NCI-H2081 treated with DMSO at 0.1 percent for 48 hours (cell line): ENCODE measurements at regions not wholly inside any gene's neighbourhood (a gene's known extent, or its start where the extent isn't known, plus 50 kb on each side); places are given as distances from the start of the nearest gene placed in this dataset.

Experiments used
- DNase-seq: peaks from one replicate; lab custom pipeline; 2025; lab: John Stamatoyannopoulos, UW

GRCh38 chr17:65405563-65405962 is 155.9 kb downstream of the AXIN2 start:
- DNase-seq, result no peak

DNA sequence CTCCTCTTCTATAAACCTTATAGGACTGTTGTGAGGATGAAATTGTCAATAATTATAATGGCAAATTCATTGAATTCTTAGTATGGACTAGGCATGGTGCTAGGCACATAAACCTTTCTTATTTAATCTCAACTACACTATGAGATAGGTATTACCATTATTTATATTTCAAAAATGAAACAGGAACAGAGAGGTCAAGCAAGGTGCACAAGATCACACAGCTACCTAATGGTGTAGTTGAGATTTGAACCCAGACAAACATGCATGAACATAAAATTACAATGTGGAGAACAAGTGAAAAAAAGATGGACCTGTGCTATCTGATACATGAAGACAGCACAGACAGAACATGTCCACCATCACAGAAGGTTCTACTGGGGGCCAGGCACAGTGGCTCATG is 156.7 kb downstream of the AXIN2 start:
- DNase-seq, result no peak

DNA sequence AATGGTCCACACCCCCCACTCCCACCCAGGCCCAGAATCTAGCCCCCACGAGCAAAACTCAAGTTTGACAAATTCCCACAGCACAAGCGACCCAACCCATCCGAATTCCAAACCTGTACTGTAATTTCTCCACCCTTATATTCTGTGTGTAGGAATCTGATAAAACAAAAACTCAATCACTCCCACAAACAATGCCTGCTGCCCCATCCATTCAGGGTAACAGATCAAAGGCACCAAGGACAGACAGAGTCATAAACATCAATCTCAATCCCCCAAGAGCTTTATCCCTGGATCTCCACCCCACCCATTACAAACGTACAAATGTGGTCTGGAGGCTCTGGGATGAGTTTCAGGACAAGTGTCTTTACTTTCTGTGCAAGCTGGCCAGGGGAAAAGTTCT is 157.8 kb downstream of the AXIN2 start:
- DNase-seq, result no peak

GRCh38 chr17:65402513-65403496 is 158.6 kb downstream of the AXIN2 start:
- no peak for DNase-seq

DNA sequence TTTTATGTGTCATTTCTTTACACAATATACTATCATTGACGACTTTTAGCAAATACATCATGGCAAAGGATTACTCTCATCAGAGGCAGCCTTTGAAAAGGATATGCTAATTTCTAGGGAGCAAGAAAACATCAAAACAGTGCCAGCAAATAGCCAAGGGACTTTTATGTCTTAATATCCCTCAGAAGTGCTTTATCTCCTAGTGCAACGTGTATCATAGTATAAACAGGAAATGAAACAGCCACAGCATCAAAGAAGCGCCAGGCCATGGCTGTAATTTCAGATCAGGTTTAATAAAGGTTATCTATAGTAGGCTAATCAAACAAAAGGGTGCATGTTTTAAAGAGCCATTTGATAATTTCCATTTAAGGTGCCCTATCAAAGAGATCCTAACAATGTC is 159.9 kb downstream of the AXIN2 start:
- no peak for DNase-seq

DNA sequence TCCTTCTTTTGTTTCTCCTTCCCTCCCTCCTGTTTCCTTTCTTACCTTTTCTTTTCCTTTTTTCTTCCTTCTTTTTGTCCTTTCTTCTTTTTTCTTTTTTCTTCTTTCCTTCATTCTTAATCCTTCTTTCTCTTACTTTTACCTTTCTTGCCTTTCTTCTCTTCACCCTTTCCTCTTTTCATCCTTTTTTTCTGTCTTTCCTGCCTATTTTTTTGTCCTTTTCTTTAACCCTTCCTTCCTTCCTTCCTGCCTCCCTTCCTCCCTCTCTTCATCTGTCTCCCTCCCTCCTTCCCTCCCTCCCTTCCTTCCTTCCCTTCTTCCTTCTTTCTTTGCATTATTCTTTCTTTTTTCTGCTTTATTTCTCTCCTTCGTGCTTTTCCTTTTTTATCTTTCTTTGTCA is 160.7 kb downstream of the AXIN2 start:
- DNase-seq, result no peak

- no peak for DNase-seq
Observed at GRCh38 chr17:65398040-65398787, 163.2 kb downstream of the AXIN2 start.

DNA sequence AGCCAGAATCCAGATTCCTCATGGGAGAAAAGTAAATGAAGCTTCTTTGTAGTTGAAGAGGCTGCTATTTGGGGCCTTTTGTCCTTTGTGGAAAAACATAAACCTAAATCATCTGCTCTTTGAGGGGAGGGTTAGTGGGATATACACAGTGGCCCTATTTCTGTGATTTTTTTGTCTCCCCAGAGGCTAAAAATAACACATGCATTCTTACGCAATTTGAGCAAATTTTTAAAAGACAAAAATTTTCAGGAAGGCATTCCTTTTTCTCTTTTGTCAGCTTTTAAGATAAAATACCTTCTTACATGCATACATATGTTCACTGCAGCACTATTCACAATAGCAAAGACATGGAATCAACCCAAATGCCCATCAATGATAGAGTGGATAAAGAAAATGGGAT is 165.5 kb downstream of the AXIN2 start:
- no peak for DNase-seq

GRCh38 chr17:65394811-65395472 is 166.5 kb downstream of the AXIN2 start:
- DNase-seq, result no peak

- no peak for DNase-seq
Observed at GRCh38 chr17:65393514-65393913, 167.9 kb downstream of the AXIN2 start.

DNA sequence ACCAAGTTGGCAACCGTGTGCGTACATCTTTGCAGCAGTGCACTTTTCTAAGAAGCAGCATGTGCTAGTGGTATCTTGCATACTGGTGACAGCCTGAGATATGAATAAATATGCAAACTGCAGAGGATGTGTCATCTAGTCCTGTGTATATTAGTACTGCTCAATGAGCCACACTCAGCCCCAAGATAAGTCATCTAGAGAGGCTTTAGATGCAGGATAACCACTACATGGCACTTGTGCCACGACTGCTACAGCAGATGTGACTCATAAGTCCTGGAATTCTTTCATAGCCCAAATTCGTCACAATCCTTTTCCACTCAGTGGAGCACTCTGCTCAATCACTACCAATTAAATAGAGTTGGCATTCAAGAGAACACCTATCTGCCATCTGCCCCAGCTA is 171.5 kb downstream of the AXIN2 start:
- DNase-seq, result no peak

- DNase-seq, result no peak
Observed at GRCh38 chr17:65389426-65389825, 172.0 kb downstream of the AXIN2 start.

- no peak for DNase-seq
Observed at GRCh38 chr17:65388911-65389310, 172.5 kb downstream of the AXIN2 start.

DNA sequence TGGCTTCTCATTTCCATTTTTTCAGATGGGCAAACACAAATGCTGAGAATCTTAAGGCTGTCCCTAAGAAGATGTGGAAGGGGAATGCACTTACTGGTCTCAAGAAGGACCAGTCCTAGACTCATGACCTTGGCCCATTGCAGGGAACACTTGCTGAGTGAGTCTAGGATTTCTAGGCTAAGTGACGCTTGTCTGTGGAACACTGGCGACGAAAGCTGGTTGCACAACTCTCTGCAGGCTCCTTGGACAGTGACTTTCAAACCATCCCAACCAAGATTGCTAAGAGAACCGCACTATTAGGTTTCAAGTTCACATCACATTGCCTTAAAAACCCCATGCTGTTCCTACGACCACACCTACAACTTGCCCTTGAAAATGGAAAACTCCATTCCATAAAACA is 174.1 kb downstream of the AXIN2 start:
- no peak for DNase-seq

GRCh38 chr17:65385726-65386125 is 175.7 kb downstream of the AXIN2 start:
- DNase-seq, result no peak

- DNase-seq, result no peak
Observed at GRCh38 chr17:65385071-65385470, 176.4 kb downstream of the AXIN2 start.

DNA sequence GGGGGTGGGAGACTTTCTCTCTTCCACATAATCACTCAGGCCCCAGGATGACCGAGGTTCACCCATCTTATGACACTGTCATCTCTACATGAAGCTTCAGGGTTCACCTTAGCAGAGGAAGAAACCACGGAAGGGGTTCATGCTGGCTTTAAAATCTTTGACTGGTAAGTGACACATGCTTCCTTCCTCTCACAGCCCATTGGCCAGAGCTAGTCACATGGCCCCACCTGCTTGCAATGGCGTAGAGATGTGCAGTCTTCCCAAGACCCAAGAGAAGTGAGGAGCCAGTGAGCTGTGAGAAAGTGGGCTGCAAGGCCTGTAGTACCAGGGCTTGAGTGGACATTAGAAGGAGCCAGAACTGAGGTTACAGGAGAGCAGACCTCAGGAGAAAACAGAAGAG is 180.3 kb downstream of the AXIN2 start:
- no peak for DNase-seq

DNA sequence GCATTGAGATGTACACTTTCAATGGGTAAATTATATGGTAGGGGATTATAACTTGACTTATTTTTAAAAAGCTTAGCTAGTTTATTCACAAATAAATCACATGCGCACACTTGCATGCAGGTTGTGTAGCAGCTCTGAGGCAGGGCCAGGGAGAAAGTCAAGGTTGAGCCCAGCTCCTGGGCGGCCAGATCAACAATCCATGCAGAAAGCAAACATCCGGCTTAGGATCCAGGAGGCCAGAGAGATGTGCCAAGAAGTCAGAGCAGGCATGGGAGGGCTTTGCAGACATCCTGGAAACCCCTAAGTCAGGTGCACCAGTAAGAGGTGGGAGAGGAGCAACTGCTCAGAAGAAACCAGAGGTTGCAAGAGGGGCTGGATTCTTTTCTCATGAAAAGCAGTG is 186.5 kb downstream of the AXIN2 start:
- no peak for DNase-seq

- DNase-seq, result no peak
Observed at GRCh38 chr17:65371702-65372101, 189.7 kb downstream of the AXIN2 start.

GRCh38 chr17:65370669-65371131 is 190.7 kb downstream of the AXIN2 start:
- DNase-seq, result no peak

DNA sequence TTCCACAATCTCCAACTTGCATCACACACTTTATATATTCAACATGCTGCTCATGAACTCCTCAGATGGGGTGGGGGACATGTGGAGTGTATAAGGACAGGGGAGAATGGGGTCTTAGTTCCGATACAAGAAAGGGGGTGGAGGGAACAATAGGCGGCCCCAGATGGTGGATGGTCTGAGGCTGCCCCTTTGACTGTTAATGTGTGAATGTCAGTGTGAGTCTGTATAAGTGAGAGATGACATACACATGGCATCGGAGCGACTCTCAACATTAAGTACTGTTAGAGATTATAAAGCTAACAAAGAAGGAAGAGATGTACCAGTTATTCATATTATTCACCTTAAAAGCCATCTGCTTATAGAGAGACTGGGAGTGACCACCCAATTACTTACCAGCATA is 193.1 kb downstream of the AXIN2 start:
- DNase-seq, result no peak

DNA sequence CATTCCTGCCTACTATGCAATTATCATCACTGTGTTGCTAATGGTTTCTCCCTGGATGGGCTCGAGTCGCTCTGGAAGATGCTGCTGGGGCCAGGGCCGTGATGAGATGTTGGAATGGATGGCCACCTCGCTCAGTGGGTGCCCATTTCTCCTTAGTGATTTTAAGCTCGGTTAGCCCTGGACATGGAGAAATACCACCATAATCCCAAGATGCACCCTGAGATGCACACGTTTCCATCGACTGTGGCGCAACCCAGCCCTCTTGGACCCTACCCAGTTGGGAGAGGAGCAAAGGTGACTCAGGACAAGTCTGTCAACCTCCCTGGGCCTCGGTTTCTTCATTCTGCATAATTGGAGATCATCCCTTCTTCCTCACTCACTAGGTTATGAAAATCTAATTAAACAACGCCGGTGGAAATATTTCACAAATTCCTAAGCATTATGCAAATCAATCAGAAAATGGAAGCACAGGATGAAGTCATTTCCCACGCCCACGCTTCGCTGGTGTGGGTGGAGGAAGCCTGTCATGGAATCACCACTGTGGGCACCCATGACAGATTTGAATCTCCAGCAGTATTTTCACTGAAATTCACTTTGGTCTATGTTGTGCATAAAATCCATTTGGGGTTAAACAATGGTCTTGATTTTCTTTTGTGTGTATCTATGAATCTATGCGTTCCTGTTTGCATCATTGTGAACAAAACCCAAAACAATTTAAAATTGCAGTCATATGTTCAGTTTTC is 195.2 kb downstream of the AXIN2 start:
- DNase-seq, result no peak
